K562 (cell line): ENCODE measurements at regions not wholly inside any gene's neighbourhood (a gene's known extent, or its start where the extent isn't known, plus 50 kb on each side); places are given as distances from the start of the nearest gene placed in this dataset.
A peak's percentile ranks its signal among the peaks of the same experiment; 100 is the strongest.

Experiments
- CBX1 ChIP-seq: sonication (generic); IDR thresholded peaks from 2 replicates; pipeline ENCODE4 v1.6.1; 2016; ENCODE audit warnings: antibody characterized with exemption, low read depth, mild to moderate bottlenecking
- CBX2 ChIP-seq: fragments of 200-600 bp; sonication (generic); IDR thresholded peaks from one replicate; pipeline ENCODE4 v1.6.1; 2012; ENCODE audit warnings: mild to moderate bottlenecking, low read length, inconsistent platforms; ENCODE audit not compliant: insufficient read depth, poor library complexity, severe bottlenecking
- CCNT2 ChIP-seq: IDR thresholded peaks from 2 replicates; pipeline ENCODE4 v1.6.1; 2011; ENCODE audit warnings: borderline replicate concordance, low read depth, mild to moderate bottlenecking, moderate library complexity, mixed read lengths, low read length; ENCODE audit not compliant: insufficient read length; ENCODE audit errors: extremely low read depth
- EGR1 ChIP-seq: fragments of 450-650 bp; conservative IDR thresholded peaks from 2 replicates; pipeline ENCODE4 v1.6.1; 2017; ENCODE audit warnings: mild to moderate bottlenecking
- ELF4 ChIP-seq: fragments of 450-650 bp; formaldehyde crosslinking; IDR thresholded peaks from 2 replicates; pipeline ENCODE4 v1.4.0; 2022; ENCODE audit warnings: missing genetic modification characterization
- EP300 ChIP-seq: IDR thresholded peaks from 2 replicates; pipeline ENCODE4 v1.6.1; 2012; ENCODE audit warnings: low read length, improper control_type of control experiment
- ETV1 ChIP-seq: fragments of 450-650 bp; conservative IDR thresholded peaks from 2 replicates; pipeline ENCODE4 v1.6.1; 2016; ENCODE audit warnings: missing genetic modification characterization, control low read depth, low read depth, missing compliant biosample characterization
- FIP1L1 ChIP-seq: fragments of 200-400 bp; formaldehyde crosslinking; IDR thresholded peaks from 2 replicates; pipeline ENCODE4 v1.6.1; 2018; ENCODE audit warnings: mild to moderate bottlenecking, low read depth, low read length; ENCODE audit not compliant: poor library complexity, severe bottlenecking
- FOXA3 ChIP-seq, 2 experiments: fragments of 450-650 bp in 1 of 2; sonication (generic) in 1 of 2; formaldehyde crosslinking; IDR thresholded peaks in 1 of 2; conservative IDR thresholded peaks in 1 of 2; 2 replicates each; pipeline versions ENCODE4 v1.4.0 to v1.8.0; 2020 to 2022; ENCODE audit warnings: mild to moderate bottlenecking in 2 of 2, missing genetic modification reagents in 1 of 2
- GABPA ChIP-seq: fragments of 200-800 bp; sonication (Bioruptor generic); conservative IDR thresholded peaks from 2 replicates; pipeline ENCODE4 v1.6.1; 2016; ENCODE audit warnings: low read depth, missing genetic modification characterization, missing compliant biosample characterization
- ILK ChIP-seq: fragments of 450-650 bp; IDR thresholded peaks from 2 replicates; pipeline ENCODE4 v1.6.1; 2016; ENCODE audit warnings: missing genetic modification characterization, low read depth, mild to moderate bottlenecking, missing compliant biosample characterization, moderate library complexity, borderline replicate concordance
- MED1 ChIP-seq: sonication (generic); formaldehyde crosslinking; IDR thresholded peaks from 2 replicates; pipeline ENCODE4 v1.8.1; 2023; ENCODE audit warnings: missing genetic modification reagents, borderline replicate concordance
- NCOA1 ChIP-seq: fragments of 450-650 bp; IDR thresholded peaks from 2 replicates; pipeline ENCODE4 v1.6.1; 2016; ENCODE audit warnings: low read depth
- NCOA6 ChIP-seq: fragments of 450-650 bp; IDR thresholded peaks from 2 replicates; pipeline ENCODE4 v1.6.1; 2017; ENCODE audit warnings: mild to moderate bottlenecking
- NR2F6 ChIP-seq: fragments of 450-650 bp; formaldehyde crosslinking; IDR thresholded peaks from 2 replicates; pipeline ENCODE4 v1.4.0; 2020; ENCODE audit warnings: mild to moderate bottlenecking
- POU5F1 ChIP-seq: fragments of 150-350 bp; IDR thresholded peaks from 2 replicates; pipeline ENCODE4 v1.6.1; 2014; ENCODE audit warnings: borderline replicate concordance, low read length, low read depth, mild to moderate bottlenecking; ENCODE audit not compliant: partially characterized antibody
- PREB ChIP-seq: sonication (generic); formaldehyde crosslinking; IDR thresholded peaks from 2 replicates; pipeline ENCODE4 v1.8.1; 2023; ENCODE audit warnings: mild to moderate bottlenecking, missing genetic modification reagents
- RAD21 ChIP-seq, 2 experiments: fragments of 250-450 bp in 1 of 2; fragments of 450-650 bp in 1 of 2; sonication (Bioruptor Pico) in 1 of 2; formaldehyde crosslinking in 1 of 2; IDR thresholded peaks in 1 of 2; conservative IDR thresholded peaks in 1 of 2; 2 replicates each; pipeline versions ENCODE4 v1.4.0 to v1.8.0; 2020 to 2022; ENCODE audit warnings: mild to moderate bottlenecking in 2 of 2, moderate library complexity in 1 of 2
- RCOR1 ChIP-seq, 2 experiments: IDR thresholded peaks; 2 replicates each; pipeline ENCODE4 v1.6.1; 2012; ENCODE audit warnings: low read depth in 2 of 2, low read length in 2 of 2, borderline replicate concordance in 1 of 2, improper control_type of control experiment in 1 of 2
- SIN3B ChIP-seq: fragments of 450-650 bp; IDR thresholded peaks from 2 replicates; pipeline ENCODE4 v1.6.1; 2017; ENCODE audit warnings: low read depth, mild to moderate bottlenecking, moderate library complexity
- SRSF1 ChIP-seq: fragments of 200-400 bp; formaldehyde crosslinking; IDR thresholded peaks from 2 replicates; pipeline ENCODE4 v1.6.1; 2017; ENCODE audit warnings: mild to moderate bottlenecking, low read depth, low read length, moderate library complexity
- SRSF7 ChIP-seq: fragments of 200-400 bp; formaldehyde crosslinking; optimal IDR thresholded peaks from 2 replicates; pipeline ENCODE3; 2017; ENCODE audit warnings: mild to moderate bottlenecking, low read depth, low read length
- ZBTB9 ChIP-seq: fragments of 450-650 bp; formaldehyde crosslinking; IDR thresholded peaks from 2 replicates; pipeline ENCODE4 v1.4.0; 2020; ENCODE audit warnings: mild to moderate bottlenecking, moderate library complexity
- ZKSCAN3 ChIP-seq: fragments of 250-450 bp; sonication (Bioruptor Pico); IDR thresholded peaks from 2 replicates; pipeline ENCODE4 v1.4.0; 2020
- ZNF143 ChIP-seq: sonication (generic); formaldehyde crosslinking; IDR thresholded peaks from 2 replicates; pipeline ENCODE4 v1.9.0; 2022; ENCODE audit warnings: mild to moderate bottlenecking, missing genetic modification reagents
- TF ChIP-seq, protein P1 (sequence below): fragments of 450-650 bp; IDR thresholded peaks from 2 replicates; pipeline ENCODE4 v1.6.1; 2016; ENCODE audit warnings: borderline replicate concordance

DNA sequence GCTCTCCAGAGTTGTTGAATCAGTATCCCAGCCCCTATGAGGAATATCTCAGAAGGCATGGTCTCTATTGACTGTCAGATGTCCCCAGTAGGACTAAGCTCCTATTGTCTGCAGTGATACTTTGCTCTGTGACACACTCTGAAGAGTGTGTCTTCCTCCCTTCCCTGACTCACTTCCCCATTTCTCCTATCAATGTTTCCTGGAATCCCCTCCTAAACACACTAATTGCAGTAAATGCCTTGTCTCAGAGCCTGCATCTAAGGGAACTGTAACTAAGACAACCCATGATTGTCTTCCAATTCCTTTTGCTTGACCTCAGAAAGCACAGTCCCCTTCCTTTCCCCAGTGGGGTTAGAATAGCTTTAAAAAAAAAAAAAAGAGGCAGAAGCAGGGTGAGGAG lies 397.3 kb upstream of the PROK2 start (continued):
- TF ChIP-seq ETV1, result no peak
- 0 out of 2 replicates have a peak, but pooled peaks have one; percentile 16 for TF ChIP-seq NCOA1
- no peak for TF ChIP-seq ZNF143 (CRISPR knock-in tag)
- 0 out of 4 replicates have a peak, but pooled peaks of 1 of the 2 experiments have one; percentile 22 for TF ChIP-seq RCOR1 (IDR thresholded peaks at IDR 0.05; ENCODE audit: borderline replicate concordance in 1 of 2, low read depth in 2 of 2, low read length in 2 of 2)
- TF ChIP-seq RAD21 (CRISPR knock-in tag; conservative IDR thresholded peaks at IDR 0.05 in 1 of 2, IDR thresholded peaks at IDR 0.05 in 1 of 2), result peak in 1 of 2 experiments; percentile 15; a peak in 1 of 4 replicates
- TF ChIP-seq POU5F1, result no peak
- no peak for TF ChIP-seq FOXA3 (CRISPR knock-in tag; conservative IDR thresholded peaks at IDR 0.05 in 1 of 2, IDR thresholded peaks at IDR 0.05 in 1 of 2)
- TF ChIP-seq ZBTB9, result no peak
- TF ChIP-seq CBX2, result no peak
- no peak for TF ChIP-seq PREB
- TF ChIP-seq EGR1, result no peak
- no peak for TF ChIP-seq ILK
- no peak for TF ChIP-seq CBX1
- TF ChIP-seq CCNT2, result no peak
- no peak for TF ChIP-seq ELF4 (CRISPR knock-in tag)
- TF ChIP-seq MED1, result no peak
- peak; percentile 31; the same call in 1 of the 2 replicates for TF ChIP-seq EP300
- no peak for TF ChIP-seq SRSF7
- TF ChIP-seq FIP1L1, result no peak
- TF ChIP-seq SRSF1, result no peak
- TF ChIP-seq NR2F6, result no peak
- TF ChIP-seq NCOA6, result no peak
- TF ChIP-seq, protein P1, sequence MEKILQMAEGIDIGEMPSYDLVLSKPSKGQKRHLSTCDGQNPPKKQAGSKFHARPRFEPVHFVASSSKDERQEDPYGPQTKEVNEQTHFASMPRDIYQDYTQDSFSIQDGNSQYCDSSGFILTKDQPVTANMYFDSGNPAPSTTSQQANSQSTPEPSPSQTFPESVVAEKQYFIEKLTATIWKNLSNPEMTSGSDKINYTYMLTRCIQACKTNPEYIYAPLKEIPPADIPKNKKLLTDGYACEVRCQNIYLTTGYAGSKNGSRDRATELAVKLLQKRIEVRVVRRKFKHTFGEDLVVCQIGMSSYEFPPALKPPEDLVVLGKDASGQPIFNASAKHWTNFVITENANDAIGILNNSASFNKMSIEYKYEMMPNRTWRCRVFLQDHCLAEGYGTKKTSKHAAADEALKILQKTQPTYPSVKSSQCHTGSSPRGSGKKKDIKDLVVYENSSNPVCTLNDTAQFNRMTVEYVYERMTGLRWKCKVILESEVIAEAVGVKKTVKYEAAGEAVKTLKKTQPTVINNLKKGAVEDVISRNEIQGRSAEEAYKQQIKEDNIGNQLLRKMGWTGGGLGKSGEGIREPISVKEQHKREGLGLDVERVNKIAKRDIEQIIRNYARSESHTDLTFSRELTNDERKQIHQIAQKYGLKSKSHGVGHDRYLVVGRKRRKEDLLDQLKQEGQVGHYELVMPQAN, result no peak
- TF ChIP-seq GABPA (tag), result no peak
- no peak for TF ChIP-seq SIN3B
- no peak for TF ChIP-seq ZKSCAN3 (CRISPR knock-in tag)
